GM23248 (cell line): ENCODE measurements at regions not wholly inside any gene's neighbourhood (a gene's known extent, or its start where the extent isn't known, plus 50 kb on each side); places are given as distances from the start of the nearest gene placed in this dataset.

ENCODE experiments used
- DNase-seq: peaks from one replicate; pipeline ENCODE4 v3.0.0-alpha.2; 2015
- H2AFZ ChIP-seq: fragments of 200-600 bp; sonication (generic); 2 replicates; pipeline ENCODE4 v1.6.1; 2016; ENCODE audit warnings: antibody characterized with exemption
- H3F3A ChIP-seq: fragments of 200-600 bp; sonication (generic); 2 replicates; pipeline ENCODE4 v1.6.1; 2016; ENCODE audit warnings: mild to moderate bottlenecking, antibody characterized with exemption, mixed run types; ENCODE audit not compliant: insufficient read depth
- H3K27ac ChIP-seq: fragments of 200-600 bp; sonication (generic); 2 replicates; pipeline ENCODE4 v1.5.1; 2016; ENCODE audit warnings: mild to moderate bottlenecking
- H3K27me3 ChIP-seq: fragments of 200-600 bp; sonication (generic); replicated peaks from 2 replicates; pipeline ENCODE4 v1.6.1; 2016; ENCODE audit warnings: mild to moderate bottlenecking; ENCODE audit not compliant: insufficient read depth
- H3K36me3 ChIP-seq: fragments of 200-600 bp; sonication (generic); 2 replicates; pipeline ENCODE4 v1.6.1; 2016; ENCODE audit warnings: low read depth, mild to moderate bottlenecking
- H3K4me1 ChIP-seq: fragments of 200-600 bp; sonication (generic); 2 replicates; pipeline ENCODE4 v1.6.1; 2016; ENCODE audit warnings: mild to moderate bottlenecking; ENCODE audit not compliant: insufficient read depth
- H3K4me2 ChIP-seq: fragments of 200-600 bp; sonication (generic); one replicate; pipeline ENCODE4 v1.6.1; 2016; ENCODE audit warnings: mild to moderate bottlenecking; ENCODE audit not compliant: unreplicated experiment
- H3K4me3 ChIP-seq: fragments of 200-600 bp; sonication (generic); 2 replicates; pipeline ENCODE4 v1.5.1; 2016; ENCODE audit warnings: mild to moderate bottlenecking
- H3K79me2 ChIP-seq: fragments of 200-600 bp; sonication (generic); 2 replicates; pipeline ENCODE4 v1.6.1; 2016; ENCODE audit warnings: mild to moderate bottlenecking; ENCODE audit not compliant: insufficient read depth
- H3K9ac ChIP-seq: fragments of 200-600 bp; sonication (generic); 2 replicates; pipeline ENCODE4 v1.6.1; 2016; ENCODE audit warnings: mild to moderate bottlenecking
- H3K9me2 ChIP-seq: fragments of 200-600 bp; sonication (generic); 2 replicates; pipeline ENCODE4 v1.6.1; 2016; ENCODE audit warnings: mixed run types, mild to moderate bottlenecking, moderate library complexity; ENCODE audit not compliant: insufficient read depth
- H3K9me3 ChIP-seq: fragments of 200-600 bp; sonication (generic); one replicate; pipeline ENCODE4 v1.6.1; 2017; ENCODE audit warnings: low read depth
- H4K20me1 ChIP-seq: fragments of 200-600 bp; sonication (generic); 2 replicates; pipeline ENCODE4 v1.6.0; 2016; ENCODE audit not compliant: insufficient read depth
- EZH2 ChIP-seq: fragments of 200-600 bp; sonication (generic); IDR thresholded peaks from 2 replicates; pipeline ENCODE4 v1.6.1; 2018; ENCODE audit warnings: antibody characterized with exemption, mild to moderate bottlenecking; ENCODE audit not compliant: insufficient read depth, poor library complexity, severe bottlenecking
- EZH2phosphoT487 ChIP-seq: fragments of 200-600 bp; sonication (generic); IDR thresholded peaks from 2 replicates; pipeline ENCODE4 v1.6.1; 2018; ENCODE audit warnings: antibody characterized with exemption, moderate library complexity, mild to moderate bottlenecking, low read depth; ENCODE audit not compliant: insufficient read depth
- WGBS, 2 experiments: methylation state at CpG; one replicate each; pipeline ENCODE4 v1.1.6; 2015 to 2017; ENCODE audit warnings: low lambda C conversion rate in 2 of 2, low coverage in 1 of 2; ENCODE audit errors: missing lambda C conversion rate in 2 of 2; 5-methylcytosine and 5-hydroxymethylcytosine counted together
- in situ Hi-C: fragments of 300-500 bp; cut with MboI; formaldehyde crosslinking; loops from 2 replicates; pipeline ENCODE4 v1.15.0; 2020

GRCh38 chrX:96430756-96431455 is 253.7 kb upstream of the DIAPH2 start:
- in situ Hi-C loops: no loop called here
- Histone ChIP-seq H3K79me2 (no peaks in the 10 kb centered on the region), H3K27me3 (no peaks in the 10 kb centered on the region), H3K9me2 (no peaks in the 10 kb centered on the region), H3K4me3 (no peak overlapping the region), H3K4me1 (peaks cover 35% of the 10 kb centered on the region), H3K9ac (no peak overlapping the region), H3K36me3 (no peaks in the 10 kb centered on the region), H3K9me3 (no peaks in the 10 kb centered on the region), H4K20me1 (no peaks in the 10 kb centered on the region), H3K4me2 (no peak overlapping the region), H3K27ac (no peak overlapping the region), H3F3A (peaks cover 19% of the 10 kb centered on the region), H2AFZ (no peak overlapping the region)
- no peak for DNase-seq
- TF ChIP-seq EZH2phosphoT487 (no peak), EZH2 (no peak)
- 29 to 65% methylated on average over 2 of the region's 2 CpGs for WGBS, 2 experiments

GRCh38 chrX:96432647-96433046 is 252.0 kb upstream of the DIAPH2 start:
- DNase-seq: peak; percentile 13
- Histone ChIP-seq H3K9ac (no peak overlapping the region), H3K4me2 (no peak overlapping the region), H3K27me3 (no peaks in the 10 kb centered on the region), H3K9me2 (no peaks in the 10 kb centered on the region), H2AFZ (no peak overlapping the region), H3K9me3 (no peaks in the 10 kb centered on the region), H3K79me2 (no peaks in the 10 kb centered on the region), H3F3A (peaks cover 23% of the 10 kb centered on the region), H3K27ac (no peak overlapping the region), H4K20me1 (no peaks in the 10 kb centered on the region), H3K36me3 (no peaks in the 10 kb centered on the region), H3K4me1 (peaks cover 42% of the 10 kb centered on the region), H3K4me3 (no peak overlapping the region)
- WGBS, 2 experiments: 0% methylated on average over 1 of the region's 1 CpG
- TF ChIP-seq EZH2phosphoT487 (no peak), EZH2 (no peak)
- in situ Hi-C loops: no loop called here

DNA sequence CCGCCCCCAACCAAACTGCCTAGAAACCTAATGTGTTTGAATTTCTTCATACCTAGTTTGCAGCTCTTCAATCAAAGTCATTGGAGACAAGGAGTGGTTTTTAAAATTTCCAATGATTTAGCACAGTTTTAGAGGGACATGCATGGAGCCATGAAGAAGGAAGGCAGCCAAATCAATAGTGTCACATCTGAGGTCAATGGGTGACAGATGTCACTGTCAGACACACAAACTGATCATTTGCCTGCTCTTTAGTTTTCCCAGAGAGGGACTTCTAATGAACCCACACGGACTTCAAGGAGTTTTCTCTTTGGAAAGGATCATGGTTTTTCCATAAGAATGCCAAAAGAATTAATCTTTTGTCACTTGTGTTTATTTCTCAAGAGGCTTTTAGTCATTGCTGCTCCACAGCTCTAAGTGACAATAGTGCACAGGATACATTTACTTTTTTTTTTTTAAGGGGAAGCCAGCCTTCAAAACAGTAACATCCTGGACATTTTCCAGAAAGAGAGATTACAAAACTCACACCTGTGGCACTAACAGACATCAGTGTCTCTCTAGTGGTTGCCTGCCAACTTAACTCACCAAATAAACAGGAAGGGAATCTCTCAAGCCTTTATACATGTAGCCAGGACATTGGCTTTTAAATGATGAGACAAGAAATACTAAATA is 251.1 kb upstream of the DIAPH2 start:
- H2AFZ ChIP-seq: no peak overlapping the region
- no peaks in the 10 kb centered on the region for H3K79me2 ChIP-seq
- no peaks in the 10 kb centered on the region for H3K36me3 ChIP-seq
- no peaks in the 10 kb centered on the region for H3K9me2 ChIP-seq
- peaks cover 23% of the 10 kb centered on the region for H3F3A ChIP-seq
- no peak overlapping the region for H3K9ac ChIP-seq
- no peaks in the 10 kb centered on the region for H3K27me3 ChIP-seq
- no peak overlapping the region for H3K4me3 ChIP-seq
- peaks cover 42% of the 10 kb centered on the region for H3K4me1 ChIP-seq
- no peaks in the 10 kb centered on the region for H3K9me3 ChIP-seq
- H3K4me2 ChIP-seq: no peak overlapping the region
- H3K27ac ChIP-seq: no peak overlapping the region
- in situ Hi-C loops: no loop called here
- no peaks in the 10 kb centered on the region for H4K20me1 ChIP-seq
- DNase-seq: no peak
- no peak for TF ChIP-seq EZH2
- TF ChIP-seq EZH2phosphoT487: no peak
- 55 to 57% methylated on average over 2 of the region's 2 CpGs for WGBS, 2 experiments

DNA sequence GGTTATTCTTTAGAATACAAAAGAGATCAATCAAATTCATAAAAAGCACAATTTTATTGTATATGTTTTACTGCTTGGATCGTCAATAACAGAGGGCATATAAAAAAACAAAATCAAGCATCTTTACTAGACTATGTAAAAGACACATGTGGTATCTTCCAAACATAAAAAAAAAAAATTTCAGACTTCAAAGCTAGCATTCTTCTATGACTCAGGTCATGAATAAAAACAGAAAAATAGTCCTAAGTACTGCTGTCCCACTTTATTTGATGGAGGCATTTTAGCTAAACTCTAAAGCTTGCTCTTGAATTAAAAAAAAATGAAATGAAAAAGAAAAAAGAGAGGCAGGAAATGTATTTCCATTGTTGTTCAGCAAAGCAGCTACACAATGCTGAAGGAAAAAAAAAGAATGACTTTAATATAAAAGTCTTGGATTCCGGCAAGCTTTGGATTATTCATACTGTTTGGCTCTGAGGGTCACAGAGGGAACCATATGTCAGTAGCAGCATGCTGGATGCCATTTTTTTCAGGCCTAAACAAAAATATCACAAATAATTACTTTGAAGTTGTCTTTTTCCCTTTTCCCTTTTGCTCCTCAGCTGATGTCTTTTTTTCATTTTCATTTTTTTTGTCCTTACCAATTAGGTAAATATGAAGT is 249.1 kb upstream of the DIAPH2 start:
- peak overlapping the region; percentile 16; the same call in 1 of the 2 replicates for H2AFZ ChIP-seq
- 50 to 56% methylated on average over 2 of the region's 2 CpGs for WGBS, 2 experiments
- TF ChIP-seq EZH2: no peak
- TF ChIP-seq EZH2phosphoT487: no peak

More for the DNA sequence above, 249.1 kb upstream of the DIAPH2 start:
- DNase-seq: peak; percentile 53
- H3K4me3 ChIP-seq: 0 out of 2 replicates have a peak overlapping the region, but pooled peaks have one; percentile 23
- H3K9me2 ChIP-seq: no peaks in the 10 kb centered on the region
- H3K9ac ChIP-seq: peak overlapping the region; percentile 6; the same call in 1 of the 2 replicates
- H3K9me3 ChIP-seq: no peaks in the 10 kb centered on the region
- H4K20me1 ChIP-seq: no peaks in the 10 kb centered on the region
- H3K4me1 ChIP-seq: peaks cover 42% of the 10 kb centered on the region
- peak overlapping the region; percentile 52 for H3K4me2 ChIP-seq
- H3K36me3 ChIP-seq: no peaks in the 10 kb centered on the region
- H3K27me3 ChIP-seq: no peaks in the 10 kb centered on the region
- in situ Hi-C loops: no loop called here
- peaks cover 23% of the 10 kb centered on the region for H3F3A ChIP-seq
- H3K27ac ChIP-seq: peak overlapping the region; percentile 54
- no peaks in the 10 kb centered on the region for H3K79me2 ChIP-seq
